ENCODE measurements at regions not wholly inside any gene's neighbourhood (a gene's known extent, or its start where the extent isn't known, plus 50 kb on each side); places are given as distances from the start of the nearest gene placed in this dataset.

- TF ChIP-seq TSHZ2 (CRISPR knock-in tag; IDR thresholded peaks at IDR 0.05) = no peak
- TF ChIP-seq TOX (CRISPR knock-in tag; IDR thresholded peaks at IDR 0.05; ENCODE audit: borderline replicate concordance) = no peak
- TF ChIP-seq GLIS3 (CRISPR knock-in tag; IDR thresholded peaks at IDR 0.05) = no peak
- no peak for ATAC-seq
These were observed 404.3 kb upstream of the TENM4 start for GRCh38 chr11:79845002-79845709.

- TF ChIP-seq RARB (CRISPR knock-in tag; IDR thresholded peaks at IDR 0.05) (no peak), ZC3H10 (CRISPR knock-in tag; IDR thresholded peaks at IDR 0.05) (no peak), ARNTL (CRISPR knock-in tag; IDR thresholded peaks at IDR 0.05; ENCODE audit: borderline replicate concordance, low read depth) (no peak), TSHZ2 (CRISPR knock-in tag; IDR thresholded peaks at IDR 0.05) (no peak), TCF4 (CRISPR knock-in tag; IDR thresholded peaks at IDR 0.05; ENCODE audit: borderline replicate concordance) (no peak), ESRRG (CRISPR knock-in tag; IDR thresholded peaks at IDR 0.05) (no peak), SNAI2 (CRISPR knock-in tag; IDR thresholded peaks at IDR 0.05) (no peak), ZNF8 (CRISPR knock-in tag; IDR thresholded peaks at IDR 0.05) (no peak), PATZ1 (CRISPR knock-in tag; IDR thresholded peaks at IDR 0.05; ENCODE audit: borderline replicate concordance) (no peak), POU6F1 (CRISPR knock-in tag; IDR thresholded peaks at IDR 0.05; ENCODE audit: borderline replicate concordance, low read depth) (no peak), ZNF565 (CRISPR knock-in tag; conservative IDR thresholded peaks at IDR 0.05; ENCODE audit: low read depth) (no peak), PPARA (CRISPR knock-in tag; IDR thresholded peaks at IDR 0.05; ENCODE audit: borderline replicate concordance) (no peak), CSDC2 (CRISPR knock-in tag; IDR thresholded peaks at IDR 0.05) (no peak), ZNF70 (CRISPR knock-in tag; IDR thresholded peaks at IDR 0.05) (no peak), ISL1 (CRISPR knock-in tag; IDR thresholded peaks at IDR 0.05) (no peak), CREB5 (CRISPR knock-in tag; IDR thresholded peaks at IDR 0.05; ENCODE audit: low read depth) (no peak), ZFP30 (CRISPR knock-in tag; IDR thresholded peaks at IDR 0.05) (no peak), ZFP3 (CRISPR knock-in tag; IDR thresholded peaks at IDR 0.05) (no peak), GLIS3 (CRISPR knock-in tag; IDR thresholded peaks at IDR 0.05) (no peak)
- ATAC-seq = no peak
These were observed 393.2 kb upstream of the TENM4 start for GRCh38 chr11:79834015-79834414.

GRCh38 chr11:79830446-79830845 lies 389.6 kb upstream of the TENM4 start:
- no peak for TF ChIP-seq ZFP30 (CRISPR knock-in tag; IDR thresholded peaks at IDR 0.05)
- no peak for ATAC-seq

Data from SK-N-SH treated with all-trans-retinoic acid at 6 μM for 48 hours (cell line).